ENCODE measurements at regions not wholly inside any gene's neighbourhood (a gene's known extent, or its start where the extent isn't known, plus 50 kb on each side); places are given as distances from the start of the nearest gene placed in this dataset.

DNA sequence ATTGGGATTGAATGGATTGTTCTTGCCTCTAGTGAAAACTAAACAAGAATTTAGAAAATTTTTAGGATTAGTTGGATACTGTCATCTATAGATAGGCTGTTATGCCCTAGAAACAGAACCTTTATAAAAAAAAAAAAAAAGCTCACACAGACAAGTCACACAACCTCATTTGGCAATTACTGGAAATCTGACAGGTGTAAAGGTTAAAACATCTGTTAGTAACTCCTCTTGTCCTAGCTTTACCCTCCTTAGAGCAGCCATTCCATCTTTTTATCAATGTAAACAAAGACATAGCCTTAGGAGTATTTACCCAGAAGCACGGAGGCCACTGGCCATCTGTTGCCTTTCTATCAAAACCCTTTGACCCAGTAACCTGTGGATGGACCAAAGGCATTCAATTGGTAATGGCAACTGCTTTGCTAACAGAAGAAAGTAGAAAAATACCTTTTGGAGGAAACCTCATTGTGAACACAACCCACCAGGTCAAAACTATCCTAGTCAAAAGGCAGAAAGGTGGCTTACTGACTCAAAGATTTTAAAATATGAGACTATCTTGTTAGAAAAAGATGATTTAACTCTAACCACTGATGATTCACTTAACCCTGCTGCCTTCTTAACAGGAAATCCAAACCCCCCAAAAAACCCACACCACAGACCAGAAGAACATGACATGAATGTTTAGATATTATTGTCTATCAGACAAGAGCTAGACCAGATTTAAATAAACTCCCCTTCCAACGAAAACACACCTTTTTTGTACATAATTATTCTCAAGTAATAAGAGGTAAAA, 357.2 kb upstream of the HSFY2 start:
- no peak for DNase-seq (ENCODE audit: low spot score in 2 of 2)
- no peaks in the 10 kb centered on the region for H3K27me3 ChIP-seq
- H3K9me3 ChIP-seq = no peaks in the 10 kb centered on the region
- intact Hi-C loops (cut with DNase I; ENCODE audit: low total_unique reads) = no loop called here
- TF ChIP-seq, protein P1, sequence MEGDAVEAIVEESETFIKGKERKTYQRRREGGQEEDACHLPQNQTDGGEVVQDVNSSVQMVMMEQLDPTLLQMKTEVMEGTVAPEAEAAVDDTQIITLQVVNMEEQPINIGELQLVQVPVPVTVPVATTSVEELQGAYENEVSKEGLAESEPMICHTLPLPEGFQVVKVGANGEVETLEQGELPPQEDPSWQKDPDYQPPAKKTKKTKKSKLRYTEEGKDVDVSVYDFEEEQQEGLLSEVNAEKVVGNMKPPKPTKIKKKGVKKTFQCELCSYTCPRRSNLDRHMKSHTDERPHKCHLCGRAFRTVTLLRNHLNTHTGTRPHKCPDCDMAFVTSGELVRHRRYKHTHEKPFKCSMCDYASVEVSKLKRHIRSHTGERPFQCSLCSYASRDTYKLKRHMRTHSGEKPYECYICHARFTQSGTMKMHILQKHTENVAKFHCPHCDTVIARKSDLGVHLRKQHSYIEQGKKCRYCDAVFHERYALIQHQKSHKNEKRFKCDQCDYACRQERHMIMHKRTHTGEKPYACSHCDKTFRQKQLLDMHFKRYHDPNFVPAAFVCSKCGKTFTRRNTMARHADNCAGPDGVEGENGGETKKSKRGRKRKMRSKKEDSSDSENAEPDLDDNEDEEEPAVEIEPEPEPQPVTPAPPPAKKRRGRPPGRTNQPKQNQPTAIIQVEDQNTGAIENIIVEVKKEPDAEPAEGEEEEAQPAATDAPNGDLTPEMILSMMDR (IDR thresholded peaks at IDR 0.05) = no peak
- TF ChIP-seq POLR2AphosphoS5 (IDR thresholded peaks at IDR 0.05) (no peak), POLR2A (IDR thresholded peaks at IDR 0.05) (no peak)
- no peaks in the 10 kb centered on the region for H3K4me1 ChIP-seq
- no peak overlapping the region for H3K27ac ChIP-seq
- no peak overlapping the region for H3K4me3 ChIP-seq
- no peaks in the 10 kb centered on the region for H3K36me3 ChIP-seq

DNA sequence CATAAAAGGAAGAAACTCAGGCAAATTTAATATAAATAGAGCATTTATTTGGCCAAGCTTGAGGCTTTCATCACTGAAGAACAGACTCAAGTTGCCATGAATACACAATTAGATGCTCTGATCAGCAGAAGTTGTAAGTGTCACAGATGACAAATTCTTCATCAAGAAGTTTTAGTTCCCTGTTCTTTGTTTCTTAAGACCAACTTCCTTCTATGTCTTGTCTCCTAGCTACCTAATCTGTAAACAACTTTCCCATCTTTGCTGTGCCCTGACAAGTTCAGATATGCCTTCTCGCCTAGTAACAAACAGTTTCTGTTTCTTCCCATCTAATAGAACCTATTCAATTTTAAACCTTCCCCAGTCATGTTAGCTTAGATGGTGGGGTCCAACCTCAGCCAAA, 353.4 kb upstream of the HSFY2 start:
- no peak for TF ChIP-seq POLR2AphosphoS5 (IDR thresholded peaks at IDR 0.05)
- TF ChIP-seq, protein P1 (IDR thresholded peaks at IDR 0.05) = no peak
- TF ChIP-seq POLR2A (IDR thresholded peaks at IDR 0.05) = no peak
- Histone ChIP-seq H3K9me3 (no peaks in the 10 kb centered on the region), H3K27me3 (no peaks in the 10 kb centered on the region), H3K4me3 (no peak overlapping the region), H3K27ac (no peak overlapping the region), H3K4me1 (no peaks in the 10 kb centered on the region), H3K36me3 (no peaks in the 10 kb centered on the region)
- intact Hi-C loops (cut with DNase I; ENCODE audit: low total_unique reads) = no loop called here
- DNase-seq (ENCODE audit: low spot score in 2 of 2) = no peak

DNA sequence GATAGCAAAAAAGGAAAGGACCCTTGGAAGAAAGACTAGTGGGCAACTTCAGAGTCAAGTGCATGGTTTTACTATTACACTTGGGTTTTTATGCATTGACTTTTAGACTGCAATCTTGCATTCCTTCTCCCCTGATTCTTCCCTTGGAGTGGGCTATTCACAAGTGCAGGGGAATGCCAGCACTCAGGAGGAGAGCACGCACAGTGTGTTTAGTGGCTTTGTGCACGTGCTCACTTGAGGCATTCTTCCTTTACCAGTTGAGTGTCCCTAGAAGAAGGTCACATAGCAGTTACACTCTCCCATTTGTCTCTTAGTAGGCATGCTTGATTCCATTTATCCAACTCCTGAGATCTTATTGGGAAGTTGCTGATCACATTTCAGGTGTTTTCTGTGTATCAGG, 351.1 kb upstream of the HSFY2 start:
- Histone ChIP-seq H3K36me3 (no peaks in the 10 kb centered on the region), H3K4me1 (no peaks in the 10 kb centered on the region), H3K27ac (no peak overlapping the region), H3K9me3 (no peaks in the 10 kb centered on the region), H3K4me3 (no peak overlapping the region), H3K27me3 (no peaks in the 10 kb centered on the region)
- TF ChIP-seq, protein P1 (IDR thresholded peaks at IDR 0.05) = no peak
- TF ChIP-seq POLR2AphosphoS5 (IDR thresholded peaks at IDR 0.05) (no peak), POLR2A (IDR thresholded peaks at IDR 0.05) (no peak)
- intact Hi-C loops (cut with DNase I; ENCODE audit: low total_unique reads) = no loop called here
- DNase-seq (ENCODE audit: low spot score in 2 of 2) = no peak

DNA sequence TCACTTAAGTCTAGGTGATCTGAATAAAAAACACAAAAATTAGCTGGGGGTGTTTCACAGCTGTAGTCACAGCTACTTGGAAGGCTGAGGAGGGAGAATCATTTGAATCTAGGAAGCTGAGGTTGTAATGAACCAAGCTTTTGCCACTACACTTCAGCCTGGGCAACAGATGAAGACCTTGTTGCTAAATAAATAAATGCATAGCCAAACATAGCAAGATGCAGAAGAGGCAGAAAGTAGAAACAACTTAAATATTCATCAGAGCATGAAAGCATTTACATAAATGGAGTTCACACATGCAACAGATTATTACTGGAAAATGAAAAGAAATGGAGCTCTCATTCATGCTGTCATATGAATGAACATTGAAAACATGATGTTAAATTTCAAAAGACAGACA, 348.9 kb upstream of the HSFY2 start:
- TF ChIP-seq, protein P1 (IDR thresholded peaks at IDR 0.05) = no peak
- TF ChIP-seq POLR2AphosphoS5 (IDR thresholded peaks at IDR 0.05) (no peak), POLR2A (IDR thresholded peaks at IDR 0.05) (no peak)
- no peak overlapping the region for H3K4me3 ChIP-seq
- H3K4me1 ChIP-seq = no peaks in the 10 kb centered on the region
- no peak for DNase-seq (ENCODE audit: low spot score in 2 of 2)
- H3K27ac ChIP-seq = no peak overlapping the region
- intact Hi-C loops (cut with DNase I; ENCODE audit: low total_unique reads) = no loop called here
- no peaks in the 10 kb centered on the region for H3K9me3 ChIP-seq
- H3K36me3 ChIP-seq = no peaks in the 10 kb centered on the region
- H3K27me3 ChIP-seq = no peaks in the 10 kb centered on the region

DNA sequence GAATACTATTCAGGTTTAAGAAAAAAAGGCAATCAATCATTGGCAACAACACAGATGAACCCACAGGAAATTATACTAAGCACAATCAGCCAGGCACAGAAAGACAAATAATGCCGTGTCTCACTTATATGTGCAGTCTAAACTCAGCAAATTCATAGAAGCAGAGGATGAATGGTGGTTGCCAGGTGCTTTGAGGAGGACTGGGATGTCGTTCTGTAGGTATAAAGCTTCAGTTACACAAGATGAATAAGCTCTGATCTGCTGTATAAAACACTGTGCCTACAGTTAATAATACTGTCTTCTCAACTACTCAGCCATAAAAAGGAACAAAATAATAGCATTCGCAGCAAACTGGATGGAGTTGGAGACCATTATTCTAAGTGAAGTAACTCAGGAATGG, 324.8 kb upstream of the HSFY2 start:
- H3K4me3 ChIP-seq = no peak overlapping the region
- TF ChIP-seq, protein P1 (IDR thresholded peaks at IDR 0.05) = no peak
- TF ChIP-seq POLR2AphosphoS5 (IDR thresholded peaks at IDR 0.05) (no peak), POLR2A (IDR thresholded peaks at IDR 0.05) (no peak)
- H3K36me3 ChIP-seq = no peaks in the 10 kb centered on the region
- no peaks in the 10 kb centered on the region for H3K4me1 ChIP-seq
- no peaks in the 10 kb centered on the region for H3K27me3 ChIP-seq
- H3K9me3 ChIP-seq = no peaks in the 10 kb centered on the region
- no peak for DNase-seq (ENCODE audit: low spot score in 2 of 2)
- intact Hi-C loops (cut with DNase I; ENCODE audit: low total_unique reads) = no loop called here
- no peak overlapping the region for H3K27ac ChIP-seq
